ENCODE measurements at regions not wholly inside any gene's neighbourhood (a gene's known extent, or its start where the extent isn't known, plus 50 kb on each side); places are given as distances from the start of the nearest gene placed in this dataset.

GRCh38 chr20:22403632-22404361 lies 180.6 kb downstream of the FOXA2 start:
- Histone ChIP-seq H3K4me3 (replicated peaks; ENCODE audit: low read depth, low read length) (peak overlapping the region; percentile 20), H3K27me3 (replicated peaks; ENCODE audit: control insufficient read depth, insufficient read depth, low read length) (no peaks in the 10 kb centered on the region), H3K36me3 (ENCODE audit: control insufficient read depth, insufficient read depth, low read length) (no peaks in the 10 kb centered on the region; the same call in 1 of the 2 replicates)
- no peak for DNase-seq (ENCODE audit: extremely low read depth, insufficient read length)
- TF ChIP-seq CTCF (IDR thresholded peaks at IDR 0.05; ENCODE audit: insufficient read depth, low read length, poor library complexity, severe bottlenecking): no peak

- H3K36me3 ChIP-seq (ENCODE audit: control insufficient read depth, insufficient read depth, low read length): no peaks in the 10 kb centered on the region; the same call in 1 of the 2 replicates
- no peaks in the 10 kb centered on the region for H3K27me3 ChIP-seq (replicated peaks; ENCODE audit: control insufficient read depth, insufficient read depth, low read length)
- peak; percentile 8 for TF ChIP-seq CTCF (IDR thresholded peaks at IDR 0.05; ENCODE audit: insufficient read depth, low read length, poor library complexity, severe bottlenecking)
- peak overlapping the region; percentile 20 for H3K4me3 ChIP-seq (replicated peaks; ENCODE audit: low read depth, low read length)
- no peak for DNase-seq (ENCODE audit: extremely low read depth, insufficient read length)
Observed at GRCh38 chr20:22403022-22403631, 181.2 kb downstream of the FOXA2 start.

DNA sequence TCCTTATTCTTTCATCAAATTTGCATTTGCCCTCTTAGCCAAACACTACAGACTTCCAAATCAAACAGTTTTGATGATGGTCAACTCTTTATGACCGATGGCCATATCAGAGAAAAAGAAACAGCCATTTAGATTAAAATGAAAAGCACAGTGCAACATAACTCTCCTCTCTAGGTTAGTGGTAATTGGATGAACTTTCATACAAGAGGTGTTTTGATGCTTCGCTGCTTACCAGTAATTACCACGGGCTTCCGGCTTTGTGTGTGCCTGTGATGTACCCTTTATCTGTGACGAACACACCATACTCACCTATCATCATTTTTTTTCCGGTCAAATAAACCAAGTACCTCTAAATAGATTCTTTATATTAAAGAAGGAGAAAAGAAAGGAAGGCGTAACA lies 181.8 kb downstream of the FOXA2 start:
- H3K36me3 ChIP-seq (ENCODE audit: control insufficient read depth, insufficient read depth, low read length): no peaks in the 10 kb centered on the region; the same call in 1 of the 2 replicates
- no peaks in the 10 kb centered on the region for H3K27me3 ChIP-seq (replicated peaks; ENCODE audit: control insufficient read depth, insufficient read depth, low read length)
- no peak for DNase-seq (ENCODE audit: extremely low read depth, insufficient read length)
- no peak for TF ChIP-seq CTCF (IDR thresholded peaks at IDR 0.05; ENCODE audit: insufficient read depth, low read length, poor library complexity, severe bottlenecking)
- no peak overlapping the region for H3K4me3 ChIP-seq (replicated peaks; ENCODE audit: low read depth, low read length)

DNA sequence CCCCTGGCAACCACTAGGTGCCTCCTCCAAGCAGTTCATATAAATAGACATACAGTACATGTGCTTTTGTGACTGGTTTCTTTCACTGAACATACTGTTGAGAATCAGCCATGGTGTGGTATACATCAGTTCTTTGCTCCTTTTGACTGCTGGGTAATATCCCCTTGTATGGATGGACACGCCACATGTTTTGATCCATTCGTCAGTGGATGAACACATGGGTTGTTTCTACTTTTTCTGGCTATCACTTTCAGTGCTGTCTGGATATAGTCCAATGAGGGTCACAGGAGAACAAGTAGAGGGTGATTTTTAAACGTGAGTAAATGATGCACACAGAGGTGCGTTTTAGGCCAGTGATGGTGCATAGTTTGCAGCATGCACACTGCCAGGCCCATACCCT lies 183.9 kb downstream of the FOXA2 start:
- no peaks in the 10 kb centered on the region; the same call in 1 of the 2 replicates for H3K36me3 ChIP-seq (ENCODE audit: control insufficient read depth, insufficient read depth, low read length)
- H3K27me3 ChIP-seq (replicated peaks; ENCODE audit: control insufficient read depth, insufficient read depth, low read length): no peaks in the 10 kb centered on the region
- no peak overlapping the region for H3K4me3 ChIP-seq (replicated peaks; ENCODE audit: low read depth, low read length)
- TF ChIP-seq CTCF (IDR thresholded peaks at IDR 0.05; ENCODE audit: insufficient read depth, low read length, poor library complexity, severe bottlenecking): no peak
- no peak for DNase-seq (ENCODE audit: extremely low read depth, insufficient read length)

DNA sequence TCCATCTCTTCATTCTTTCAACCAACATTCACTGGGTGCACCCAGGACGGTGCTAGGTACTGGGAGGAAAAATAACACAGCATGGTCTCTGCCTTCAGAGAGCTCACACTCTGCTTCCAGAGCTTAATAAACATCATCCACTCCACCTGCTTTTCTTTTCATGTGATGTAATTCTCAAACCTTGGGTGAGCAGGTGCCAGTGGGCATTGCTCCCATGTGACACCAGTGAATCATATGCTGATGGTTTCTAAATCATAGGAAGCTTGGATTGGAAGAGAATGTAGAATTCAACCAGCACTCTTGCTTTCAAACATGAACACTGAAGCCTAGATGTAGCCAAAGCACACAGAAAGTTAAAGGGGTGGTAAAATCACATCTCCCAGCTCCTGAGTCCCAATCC lies 189.8 kb downstream of the FOXA2 start:
- Histone ChIP-seq H3K27me3 (replicated peaks; ENCODE audit: control insufficient read depth, insufficient read depth, low read length) (no peaks in the 10 kb centered on the region), H3K4me3 (replicated peaks; ENCODE audit: low read depth, low read length) (no peak overlapping the region), H3K36me3 (ENCODE audit: control insufficient read depth, insufficient read depth, low read length) (no peaks in the 10 kb centered on the region; the same call in 1 of the 2 replicates)
- TF ChIP-seq CTCF (IDR thresholded peaks at IDR 0.05; ENCODE audit: insufficient read depth, low read length, poor library complexity, severe bottlenecking): no peak
- no peak for DNase-seq (ENCODE audit: extremely low read depth, insufficient read length)

Measured in GM06990 (cell line).